HepG2 (cell line): ENCODE measurements at regions not wholly inside any gene's neighbourhood (a gene's known extent, or its start where the extent isn't known, plus 50 kb on each side); places are given as distances from the start of the nearest gene placed in this dataset.

Experiments used
- SETDB1 ChIP-seq: sonication (generic); formaldehyde crosslinking; IDR thresholded peaks from 2 replicates; pipeline ENCODE4 v1.5.1; 2020; ENCODE audit warnings: missing genetic modification reagents, mild to moderate bottlenecking, borderline replicate concordance
- TBX3 ChIP-seq: fragments of 450-650 bp; IDR thresholded peaks from 2 replicates; pipeline ENCODE4 v1.6.1; 2017; ENCODE audit warnings: antibody characterized with exemption, mild to moderate bottlenecking, inconsistent platforms, borderline replicate concordance
- ZBED4 ChIP-seq: sonication (generic); formaldehyde crosslinking; IDR thresholded peaks from 2 replicates; pipeline ENCODE4 v1.4.0; 2020; ENCODE audit warnings: missing genetic modification reagents, borderline replicate concordance
- ZFP41 ChIP-seq: sonication (generic); formaldehyde crosslinking; IDR thresholded peaks from 2 replicates; pipeline ENCODE4 v1.4.0; 2020; ENCODE audit warnings: mild to moderate bottlenecking, missing genetic modification reagents, borderline replicate concordance
- ZNF251 ChIP-seq: sonication (generic); formaldehyde crosslinking; IDR thresholded peaks from 2 replicates; pipeline ENCODE4 v1.9.0; 2021; ENCODE audit warnings: mild to moderate bottlenecking, missing genetic modification reagents
- ZNF646 ChIP-seq: sonication (generic); formaldehyde crosslinking; IDR thresholded peaks from 2 replicates; pipeline ENCODE4 v1.9.0; 2021; ENCODE audit warnings: mild to moderate bottlenecking, missing genetic modification reagents
- TF ChIP-seq, protein P1 (sequence below): sonication (generic); formaldehyde crosslinking; conservative IDR thresholded peaks from 2 replicates; pipeline ENCODE4 v1.5.0; 2020; ENCODE audit warnings: missing genetic modification reagents

DNA sequence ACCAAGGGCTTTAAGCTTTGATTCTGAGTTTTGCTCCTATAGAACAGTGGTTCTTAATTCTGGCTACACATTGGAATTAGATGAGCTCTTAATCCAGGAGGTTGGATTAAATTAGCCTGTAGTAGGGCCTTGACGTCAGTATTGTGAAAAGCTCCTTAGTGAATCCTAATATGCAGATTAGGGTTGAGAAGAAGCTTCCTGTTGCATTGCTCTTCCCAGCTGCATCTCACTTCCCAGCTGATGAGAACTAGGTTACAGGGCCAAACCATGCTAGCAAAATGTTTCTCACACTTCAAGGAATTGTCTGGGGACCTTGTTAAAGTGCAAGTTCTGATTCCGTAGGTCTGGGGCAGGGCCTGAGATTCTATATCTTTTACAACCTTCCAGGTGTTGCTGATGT lies 300.0 kb downstream of the ZSWIM6 start (continued):
- TF ChIP-seq ZNF646 (CRISPR knock-in tag) (no peak), ZNF251 (CRISPR knock-in tag) (no peak), ZBED4 (CRISPR knock-in tag) (no peak), ZFP41 (CRISPR knock-in tag) (no peak), TBX3 (no peak), SETDB1 (CRISPR knock-in tag) (no peak)
- TF ChIP-seq, protein P1, sequence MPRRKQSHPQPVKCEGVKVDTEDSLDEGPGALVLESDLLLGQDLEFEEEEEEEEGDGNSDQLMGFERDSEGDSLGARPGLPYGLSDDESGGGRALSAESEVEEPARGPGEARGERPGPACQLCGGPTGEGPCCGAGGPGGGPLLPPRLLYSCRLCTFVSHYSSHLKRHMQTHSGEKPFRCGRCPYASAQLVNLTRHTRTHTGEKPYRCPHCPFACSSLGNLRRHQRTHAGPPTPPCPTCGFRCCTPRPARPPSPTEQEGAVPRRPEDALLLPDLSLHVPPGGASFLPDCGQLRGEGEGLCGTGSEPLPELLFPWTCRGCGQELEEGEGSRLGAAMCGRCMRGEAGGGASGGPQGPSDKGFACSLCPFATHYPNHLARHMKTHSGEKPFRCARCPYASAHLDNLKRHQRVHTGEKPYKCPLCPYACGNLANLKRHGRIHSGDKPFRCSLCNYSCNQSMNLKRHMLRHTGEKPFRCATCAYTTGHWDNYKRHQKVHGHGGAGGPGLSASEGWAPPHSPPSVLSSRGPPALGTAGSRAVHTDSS (CRISPR knock-in tag) = no peak
